DMS53 treated with DMSO at 0.1 percent for 48 hours (cell line): ENCODE measurements at regions not wholly inside any gene's neighbourhood (a gene's known extent, or its start where the extent isn't known, plus 50 kb on each side); places are given as distances from the start of the nearest gene placed in this dataset.
"Not testable (repeated sequence)": the region's sequence is repeated elsewhere in the genome, so short reads cannot be mapped to it uniquely, and the experiment has no call there.

Experiments used
- DNase-seq: peaks from one replicate; lab custom pipeline; 2025; ENCODE audit not compliant: unreplicated experiment; lab: John Stamatoyannopoulos, UW

- no peak for DNase-seq
Measured at GRCh38 chr2:82075875-82076274, 1771.3 kb upstream of the LRRTM1 start.

GRCh38 chr2:82062463-82062862 is 1757.9 kb upstream of the LRRTM1 start:
- DNase-seq: no peak

DNA sequence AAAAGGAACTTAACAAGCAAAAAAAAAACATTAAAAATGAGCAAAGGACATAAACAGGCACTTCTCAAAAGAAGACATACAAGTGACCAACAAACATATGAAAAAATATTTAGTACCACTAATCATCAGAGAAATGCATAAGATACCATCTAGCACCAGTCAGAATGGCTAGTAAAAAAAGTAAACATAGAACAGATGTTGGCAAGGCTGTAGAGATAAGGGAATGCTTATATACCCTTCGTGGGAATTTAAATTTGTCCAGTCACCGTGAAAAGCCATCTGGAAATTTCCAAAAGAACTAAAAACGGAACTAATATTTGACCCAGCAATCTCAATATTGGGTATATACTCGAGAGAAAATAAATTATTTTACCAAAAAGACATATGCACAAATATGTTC is 1751.3 kb upstream of the LRRTM1 start:
- no peak for DNase-seq

DNA sequence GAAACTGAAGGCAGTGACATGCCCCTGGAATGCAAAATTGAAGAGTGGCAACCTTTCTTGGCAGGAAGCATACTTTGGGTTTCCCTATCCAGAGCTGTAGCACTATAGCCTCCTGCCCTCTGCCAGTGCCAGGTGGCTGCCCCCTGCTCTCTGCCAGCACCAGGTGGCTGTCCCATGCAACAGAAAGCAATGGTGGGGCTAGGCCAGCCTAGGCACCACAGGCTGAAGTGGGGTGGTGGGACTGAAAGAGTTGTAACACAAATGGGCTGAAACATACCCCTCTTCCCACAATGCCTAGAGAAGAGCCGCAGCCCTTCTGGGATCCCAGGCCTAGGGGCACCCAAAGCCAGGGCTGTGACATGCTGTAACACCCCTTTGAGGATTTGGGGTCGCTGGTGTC is 1739.3 kb upstream of the LRRTM1 start:
- DNase-seq: no peak

- no peak for DNase-seq
Measured at GRCh38 chr2:82027921-82028615, 1723.5 kb upstream of the LRRTM1 start.

DNA sequence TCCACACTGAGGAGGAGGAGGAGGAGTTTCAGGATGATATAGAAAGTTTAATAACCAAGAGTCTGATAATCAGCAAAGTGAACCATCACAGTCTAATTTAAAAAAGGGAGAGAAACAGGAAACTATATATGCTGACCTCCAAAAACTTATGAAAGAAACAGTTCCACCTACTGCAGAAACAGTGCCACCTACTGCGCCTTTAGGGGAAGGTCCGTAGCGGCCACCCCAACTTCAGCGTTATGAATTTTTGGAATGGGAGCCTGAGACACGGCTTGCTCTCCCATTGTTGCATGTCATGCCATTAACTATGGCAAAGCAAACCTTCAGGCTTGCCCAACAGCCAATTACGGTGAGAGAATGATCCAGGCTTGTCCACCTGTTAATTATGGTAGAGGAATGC is 1719.2 kb upstream of the LRRTM1 start:
- no peak for DNase-seq

- no peak for DNase-seq
Measured at GRCh38 chr2:82013641-82014040, 1709.1 kb upstream of the LRRTM1 start.

- no peak for DNase-seq
Measured at GRCh38 chr2:82007071-82007664, 1702.6 kb upstream of the LRRTM1 start.

GRCh38 chr2:82005889-82006288 is 1701.3 kb upstream of the LRRTM1 start:
- not testable (repeated sequence) for DNase-seq

DNA sequence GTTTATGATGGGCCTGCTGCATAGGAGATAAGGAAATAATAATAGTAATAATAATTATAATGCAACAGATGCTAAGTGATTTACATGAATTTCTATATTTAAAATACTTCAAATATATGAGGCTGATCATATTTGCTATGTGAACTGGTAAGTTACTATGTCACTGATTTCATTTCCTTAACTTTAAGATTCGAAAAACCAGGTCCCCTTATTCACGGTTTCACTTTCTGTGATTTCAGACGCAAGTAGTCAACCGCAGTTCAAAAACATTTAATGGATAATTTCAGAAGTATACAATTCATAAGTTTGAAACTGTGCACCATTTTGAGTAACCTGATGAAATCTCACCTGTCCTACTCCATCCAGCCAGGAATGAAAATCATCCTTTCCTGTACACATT is 1697.1 kb upstream of the LRRTM1 start:
- no peak for DNase-seq

DNA sequence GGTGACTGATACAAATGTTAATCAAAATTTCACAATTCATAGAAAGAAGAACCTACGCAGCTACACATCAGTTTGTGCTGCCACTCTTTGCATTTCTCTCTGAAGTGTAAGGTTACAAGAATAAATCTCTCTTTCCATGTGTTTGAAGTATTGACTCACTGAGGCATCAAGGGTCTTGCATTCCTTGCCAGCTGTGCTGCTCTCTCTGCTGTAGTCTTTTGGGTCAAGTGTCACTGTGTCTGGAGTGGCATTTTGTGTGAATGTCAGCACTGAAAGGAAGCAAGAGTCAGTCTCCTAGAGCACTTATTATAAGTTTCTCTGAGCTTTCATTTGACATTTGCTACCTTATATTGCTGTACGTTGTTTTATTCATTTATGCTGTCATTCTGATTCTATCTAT is 1696.1 kb upstream of the LRRTM1 start:
- DNase-seq: no peak

GRCh38 chr2:81996332-81996731 is 1691.8 kb upstream of the LRRTM1 start:
- DNase-seq: no peak

DNA sequence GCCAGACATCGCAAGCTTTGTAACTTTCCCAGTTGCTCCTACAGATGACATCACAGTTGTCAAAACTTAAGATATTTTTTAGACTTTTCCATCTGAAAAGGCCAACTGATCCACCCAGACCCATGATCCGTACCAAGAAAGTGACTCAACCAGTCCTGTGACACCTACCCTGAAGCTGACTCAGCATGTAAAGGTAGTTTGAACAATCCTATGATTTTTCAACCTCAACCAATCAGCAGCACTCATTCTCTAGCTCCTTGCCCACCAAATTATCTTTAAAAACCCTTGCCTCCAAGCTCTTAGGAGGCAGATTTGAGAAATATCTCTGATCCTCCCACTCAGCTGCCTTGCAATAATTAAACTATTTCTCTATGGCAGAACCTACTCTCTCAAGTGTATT is 1686.7 kb upstream of the LRRTM1 start:
- no peak for DNase-seq

DNA sequence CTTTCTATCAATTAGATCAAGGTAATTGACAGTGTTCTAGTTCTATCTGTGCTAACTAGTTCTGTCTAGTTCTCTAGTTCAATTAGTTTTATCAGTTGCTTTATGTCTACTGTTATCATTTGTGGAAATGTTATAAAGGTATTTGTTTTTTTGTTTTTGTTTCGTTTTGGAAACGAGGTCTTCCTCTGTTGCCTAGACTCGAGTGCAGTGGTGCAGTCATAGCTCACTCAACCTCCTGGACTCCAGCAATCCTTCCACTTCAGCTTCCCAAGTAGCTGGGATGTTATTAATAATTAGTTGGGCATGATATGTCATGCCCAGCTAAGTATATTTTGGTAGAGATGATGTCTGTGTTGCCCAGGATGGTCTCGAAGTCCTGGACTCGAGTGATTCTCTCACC is 1682.8 kb upstream of the LRRTM1 start:
- DNase-seq: no peak

DNA sequence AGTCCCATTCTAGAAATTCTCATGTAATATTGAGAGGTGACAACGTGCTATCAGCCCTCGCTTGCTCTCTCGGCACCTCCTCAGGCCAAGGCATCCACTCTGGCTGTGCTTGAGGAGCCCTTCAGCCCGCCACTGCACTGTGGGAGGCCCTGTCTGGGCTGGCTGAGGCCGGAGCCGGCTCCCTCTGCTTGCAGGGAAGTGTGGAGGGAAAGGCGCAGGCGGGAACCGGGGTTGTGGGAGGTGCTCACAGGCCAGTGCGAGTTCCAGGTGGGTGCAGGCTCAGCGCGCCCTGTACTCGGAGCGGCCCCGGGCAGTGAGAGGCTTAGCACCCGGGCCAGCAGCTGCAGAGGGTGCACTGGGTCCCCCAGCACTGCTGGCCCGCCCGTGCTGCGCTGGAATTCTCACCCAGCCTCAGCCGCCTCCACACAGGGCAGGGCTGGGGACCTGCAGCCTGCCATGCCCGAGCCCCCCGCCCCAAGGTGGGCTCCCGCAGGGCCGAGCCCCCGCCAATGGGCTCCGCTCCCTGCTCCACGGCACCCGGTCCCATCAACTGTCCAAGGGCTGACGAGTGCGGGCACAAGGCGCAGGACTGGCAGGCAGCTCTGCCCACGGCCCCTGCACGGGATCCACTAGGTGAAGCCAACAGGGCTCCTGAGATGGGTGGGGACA is 1680.6 kb upstream of the LRRTM1 start:
- DNase-seq: no peak

GRCh38 chr2:81981585-81981984 is 1677.0 kb upstream of the LRRTM1 start:
- no peak for DNase-seq

DNA sequence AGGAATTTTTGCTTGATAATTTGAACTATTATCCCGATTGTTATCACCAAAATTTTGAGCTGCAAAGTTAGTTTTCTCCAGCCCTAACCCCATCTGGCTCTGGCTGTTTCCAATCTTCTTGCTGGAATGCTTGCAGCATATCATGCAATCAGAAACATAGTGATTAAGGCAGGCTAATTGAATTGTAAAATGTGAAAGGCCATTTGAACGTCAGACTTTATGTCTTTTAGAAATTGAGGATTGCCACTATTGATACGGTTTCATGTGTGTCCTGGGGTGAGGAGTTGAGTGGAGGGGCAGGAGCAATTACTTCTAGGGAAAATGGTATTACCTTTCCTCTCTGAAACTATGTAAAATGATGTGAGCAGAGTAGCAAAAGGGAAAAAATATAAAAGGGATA is 1674.5 kb upstream of the LRRTM1 start:
- DNase-seq: no peak

DNA sequence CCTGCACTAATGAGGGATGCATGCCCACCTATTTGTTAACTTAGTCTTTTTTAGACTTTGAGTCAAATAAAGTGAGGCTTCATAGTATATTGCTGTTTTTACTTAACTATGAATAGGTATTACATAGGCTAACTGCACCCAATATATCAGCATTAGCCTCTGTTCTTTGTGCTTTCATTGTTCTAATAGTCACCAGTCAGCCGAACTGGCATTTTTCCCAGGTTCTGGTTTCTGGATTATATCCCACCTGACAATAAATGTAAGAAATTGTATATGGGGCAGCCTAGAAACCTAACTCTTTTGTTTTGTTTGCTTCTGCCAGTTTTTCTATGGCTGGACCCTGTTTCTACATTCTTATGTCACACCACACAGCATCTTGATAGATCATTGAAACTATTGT is 1672.4 kb upstream of the LRRTM1 start:
- DNase-seq: no peak

DNA sequence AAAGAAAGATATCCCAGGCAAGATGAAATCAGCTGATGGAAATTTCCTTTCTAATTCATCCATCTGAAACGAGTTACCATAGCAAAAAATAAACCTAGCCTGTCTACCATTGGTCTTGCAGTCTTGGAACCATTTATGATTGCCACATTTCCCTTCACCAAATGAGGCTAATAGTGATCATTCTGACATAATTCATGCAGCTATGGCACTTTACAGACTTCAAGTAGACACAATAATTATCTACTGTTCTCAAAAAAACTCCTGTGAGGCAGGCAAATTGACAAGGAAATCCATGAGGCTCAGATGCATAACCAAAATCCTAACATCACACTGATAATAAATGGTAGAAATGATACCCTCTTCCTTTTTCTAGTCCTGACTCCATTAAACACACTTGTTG is 1669.7 kb upstream of the LRRTM1 start:
- no peak for DNase-seq

DNA sequence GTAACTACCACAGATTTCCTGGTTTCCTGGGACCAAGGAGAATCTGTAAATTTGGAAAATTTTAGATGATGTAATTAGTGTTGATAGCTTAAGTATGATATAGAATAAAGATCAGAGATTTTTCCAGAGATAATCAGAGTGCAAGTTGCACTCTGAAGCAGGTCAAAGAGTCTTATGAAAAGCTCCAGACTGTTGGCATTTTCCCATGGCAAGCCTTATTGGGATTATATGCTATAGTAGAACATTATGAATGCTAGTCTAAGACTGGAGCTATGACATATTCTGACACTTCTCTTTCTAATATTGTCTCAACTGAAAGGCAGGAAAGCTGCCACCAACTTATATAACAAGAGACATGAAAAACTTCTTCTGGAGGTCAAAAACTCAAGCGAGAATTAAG is 1638.3 kb upstream of the LRRTM1 start:
- no peak for DNase-seq

DNA sequence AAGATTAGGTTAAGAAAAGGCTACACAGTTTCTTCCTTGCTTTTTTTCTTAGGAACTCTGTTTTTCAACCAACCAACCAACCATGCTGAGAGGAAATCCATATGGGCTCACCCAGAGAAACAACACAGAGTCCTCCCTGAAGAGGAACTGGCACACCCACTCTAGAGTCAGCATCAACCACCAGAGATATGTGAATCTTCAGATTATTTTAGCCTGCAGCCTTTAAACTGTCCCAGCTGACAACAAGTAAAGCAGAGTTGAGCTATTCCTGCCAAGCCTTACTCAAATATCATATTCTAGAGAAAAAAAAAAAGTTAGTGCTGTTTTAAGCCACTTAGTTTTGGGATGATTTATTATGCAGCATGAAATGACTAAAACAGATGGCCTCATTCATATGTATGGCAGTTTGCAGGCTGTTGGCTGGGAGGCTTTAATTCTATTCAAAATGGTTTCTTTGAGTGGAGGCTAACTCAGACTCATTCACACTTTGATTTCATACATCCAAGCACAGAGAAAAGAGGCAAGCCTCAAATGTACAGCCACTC is 1637.7 kb upstream of the LRRTM1 start:
- no peak for DNase-seq

DNA sequence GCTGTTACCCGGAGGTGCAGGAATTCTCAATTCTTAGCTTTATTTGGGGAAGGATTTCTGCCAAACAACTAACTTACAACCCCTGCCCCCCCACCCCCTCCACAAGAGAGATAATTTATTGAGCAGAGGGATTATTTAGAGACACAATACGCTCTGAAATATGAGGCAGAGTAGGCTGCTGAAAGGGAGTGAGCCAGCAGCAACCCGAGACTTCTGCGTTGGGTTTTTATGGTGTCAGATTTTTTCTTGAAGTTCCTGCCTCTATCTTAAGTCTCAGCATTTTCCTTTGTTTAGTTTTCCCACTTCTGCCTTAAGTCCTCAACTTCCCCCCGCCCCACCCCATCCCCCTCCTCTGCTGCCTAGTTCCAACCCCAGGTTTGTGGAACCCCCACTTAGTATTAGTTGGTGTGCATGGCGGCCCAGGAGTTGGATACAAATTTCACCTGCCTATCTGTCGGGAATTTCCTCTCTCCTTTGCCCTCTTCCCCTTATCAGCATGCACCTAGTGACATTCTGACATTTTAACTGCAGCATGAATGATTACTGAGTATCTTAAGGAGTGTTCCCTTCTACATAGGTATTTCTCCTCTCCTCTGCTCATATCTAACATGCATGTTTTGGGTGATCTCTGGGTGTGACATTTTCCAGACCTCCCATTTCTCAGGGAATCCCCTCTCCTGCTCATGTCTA is 1635.9 kb upstream of the LRRTM1 start:
- no peak for DNase-seq
